ENCODE measurements at regions not wholly inside any gene's neighbourhood (a gene's known extent, or its start where the extent isn't known, plus 50 kb on each side); places are given as distances from the start of the nearest gene placed in this dataset.

- DNase-seq (ENCODE audit: low read depth, low spot score) (no peak), ATAC-seq (no peak)
- intact Hi-C loops (cut with micrococcal nuclease; ENCODE audit: unreplicated experiment) (no loop called here), in situ Hi-C loops (cut with HindIII; ENCODE audit: low pct_unique_long_range_greater_than_20kb, low sequenced_read_pairs) (no loop called here)
- TF ChIP-seq, protein P1, sequence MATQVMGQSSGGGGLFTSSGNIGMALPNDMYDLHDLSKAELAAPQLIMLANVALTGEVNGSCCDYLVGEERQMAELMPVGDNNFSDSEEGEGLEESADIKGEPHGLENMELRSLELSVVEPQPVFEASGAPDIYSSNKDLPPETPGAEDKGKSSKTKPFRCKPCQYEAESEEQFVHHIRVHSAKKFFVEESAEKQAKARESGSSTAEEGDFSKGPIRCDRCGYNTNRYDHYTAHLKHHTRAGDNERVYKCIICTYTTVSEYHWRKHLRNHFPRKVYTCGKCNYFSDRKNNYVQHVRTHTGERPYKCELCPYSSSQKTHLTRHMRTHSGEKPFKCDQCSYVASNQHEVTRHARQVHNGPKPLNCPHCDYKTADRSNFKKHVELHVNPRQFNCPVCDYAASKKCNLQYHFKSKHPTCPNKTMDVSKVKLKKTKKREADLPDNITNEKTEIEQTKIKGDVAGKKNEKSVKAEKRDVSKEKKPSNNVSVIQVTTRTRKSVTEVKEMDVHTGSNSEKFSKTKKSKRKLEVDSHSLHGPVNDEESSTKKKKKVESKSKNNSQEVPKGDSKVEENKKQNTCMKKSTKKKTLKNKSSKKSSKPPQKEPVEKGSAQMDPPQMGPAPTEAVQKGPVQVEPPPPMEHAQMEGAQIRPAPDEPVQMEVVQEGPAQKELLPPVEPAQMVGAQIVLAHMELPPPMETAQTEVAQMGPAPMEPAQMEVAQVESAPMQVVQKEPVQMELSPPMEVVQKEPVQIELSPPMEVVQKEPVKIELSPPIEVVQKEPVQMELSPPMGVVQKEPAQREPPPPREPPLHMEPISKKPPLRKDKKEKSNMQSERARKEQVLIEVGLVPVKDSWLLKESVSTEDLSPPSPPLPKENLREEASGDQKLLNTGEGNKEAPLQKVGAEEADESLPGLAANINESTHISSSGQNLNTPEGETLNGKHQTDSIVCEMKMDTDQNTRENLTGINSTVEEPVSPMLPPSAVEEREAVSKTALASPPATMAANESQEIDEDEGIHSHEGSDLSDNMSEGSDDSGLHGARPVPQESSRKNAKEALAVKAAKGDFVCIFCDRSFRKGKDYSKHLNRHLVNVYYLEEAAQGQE (IDR thresholded peaks at IDR 0.05; ENCODE audit: insufficient read depth in 1 of 2, low read depth in 2 of 2, low read length in 1 of 2), result no peak
- TF ChIP-seq TCF7L2 (IDR thresholded peaks at IDR 0.05; ENCODE audit: low read depth, low read length) (no peak), SIN3A (IDR thresholded peaks at IDR 0.05; ENCODE audit: borderline replicate concordance, insufficient read depth, low read depth, low read length) (no peak), POLR2AphosphoS5 (IDR thresholded peaks at IDR 0.05; ENCODE audit: low read depth, low read length) (no peak)
- TF ChIP-seq, protein P2, sequence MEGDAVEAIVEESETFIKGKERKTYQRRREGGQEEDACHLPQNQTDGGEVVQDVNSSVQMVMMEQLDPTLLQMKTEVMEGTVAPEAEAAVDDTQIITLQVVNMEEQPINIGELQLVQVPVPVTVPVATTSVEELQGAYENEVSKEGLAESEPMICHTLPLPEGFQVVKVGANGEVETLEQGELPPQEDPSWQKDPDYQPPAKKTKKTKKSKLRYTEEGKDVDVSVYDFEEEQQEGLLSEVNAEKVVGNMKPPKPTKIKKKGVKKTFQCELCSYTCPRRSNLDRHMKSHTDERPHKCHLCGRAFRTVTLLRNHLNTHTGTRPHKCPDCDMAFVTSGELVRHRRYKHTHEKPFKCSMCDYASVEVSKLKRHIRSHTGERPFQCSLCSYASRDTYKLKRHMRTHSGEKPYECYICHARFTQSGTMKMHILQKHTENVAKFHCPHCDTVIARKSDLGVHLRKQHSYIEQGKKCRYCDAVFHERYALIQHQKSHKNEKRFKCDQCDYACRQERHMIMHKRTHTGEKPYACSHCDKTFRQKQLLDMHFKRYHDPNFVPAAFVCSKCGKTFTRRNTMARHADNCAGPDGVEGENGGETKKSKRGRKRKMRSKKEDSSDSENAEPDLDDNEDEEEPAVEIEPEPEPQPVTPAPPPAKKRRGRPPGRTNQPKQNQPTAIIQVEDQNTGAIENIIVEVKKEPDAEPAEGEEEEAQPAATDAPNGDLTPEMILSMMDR (IDR thresholded peaks at IDR 0.05), result no peak
- no TSS peak for BruUV-seq (replicated peaks)
- no peaks in the 10 kb centered on the region for H3K4me1 ChIP-seq (ENCODE audit: control insufficient read depth, insufficient read depth, low read length)
- no peaks in the 10 kb centered on the region for H3K36me3 ChIP-seq (ENCODE audit: control insufficient read depth, insufficient read depth, low read length)
- POLR2A ChIA-PET, result no interaction called here
- no peaks in the 10 kb centered on the region for H3K9me3 ChIP-seq (ENCODE audit: control insufficient read depth, insufficient read depth, low read depth, low read length)
- no peak overlapping the region for H3K4me3 ChIP-seq (ENCODE audit: low read depth in 2 of 2, low read length in 2 of 2)
- CTCF ChIA-PET, result no interaction called here
- no peaks in the 10 kb centered on the region for H3K27me3 ChIP-seq (ENCODE audit: control insufficient read depth, insufficient read depth, low read length)
- H3K27ac ChIP-seq (ENCODE audit: low read length), result no peak overlapping the region
Measured at GRCh38 chr20:20950620-20951019, 155.5 kb downstream of the LINC00237 start.

DNA sequence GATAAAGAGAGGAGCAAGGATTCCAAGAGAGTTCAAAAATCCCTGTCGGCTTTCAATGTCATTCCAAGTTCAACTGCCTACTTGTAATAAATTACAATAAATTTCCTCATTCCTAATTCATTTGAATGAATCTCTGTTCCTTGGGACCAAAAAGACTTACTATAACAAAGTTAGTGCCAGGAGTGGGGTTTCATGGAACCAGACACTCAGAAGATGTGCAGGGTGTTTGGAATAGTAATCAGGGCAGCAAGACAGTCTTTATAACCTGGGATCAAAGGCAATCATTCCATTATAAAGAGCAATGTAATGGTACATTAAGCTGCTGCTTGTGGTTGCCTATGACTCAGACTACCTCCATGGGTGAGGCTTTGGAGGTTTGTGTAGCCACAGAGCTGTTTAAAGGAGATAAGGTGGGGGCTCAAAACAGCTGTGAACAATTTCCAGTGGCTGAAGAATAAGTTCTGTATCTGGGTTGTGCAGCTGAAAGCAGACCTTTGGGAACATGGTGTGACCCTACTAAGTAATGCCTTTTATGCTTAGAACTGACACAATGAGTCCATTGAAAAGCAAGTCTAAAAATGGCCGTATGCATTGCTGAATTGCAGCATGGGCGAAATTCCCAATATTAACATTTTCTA lies 159.9 kb downstream of the LINC00237 start:
- intact Hi-C loops (cut with micrococcal nuclease; ENCODE audit: unreplicated experiment), result no loop called here
- no peaks in the 10 kb centered on the region for H3K36me3 ChIP-seq (ENCODE audit: control insufficient read depth, insufficient read depth, low read length)
- in situ Hi-C loops (cut with HindIII; ENCODE audit: low pct_unique_long_range_greater_than_20kb, low sequenced_read_pairs), result no loop called here
- H3K27ac ChIP-seq (ENCODE audit: low read length), result no peak overlapping the region
- no peaks in the 10 kb centered on the region for H3K27me3 ChIP-seq (ENCODE audit: control insufficient read depth, insufficient read depth, low read length)
- H3K4me1 ChIP-seq (ENCODE audit: control insufficient read depth, insufficient read depth, low read length), result no peaks in the 10 kb centered on the region
- H3K9me3 ChIP-seq (ENCODE audit: control insufficient read depth, insufficient read depth, low read depth, low read length), result no peaks in the 10 kb centered on the region
- DNase-seq (ENCODE audit: low read depth, low spot score), result no peak
- no peak for TF ChIP-seq SIN3A (IDR thresholded peaks at IDR 0.05; ENCODE audit: borderline replicate concordance, insufficient read depth, low read depth, low read length)
- no peak for TF ChIP-seq POLR2AphosphoS5 (IDR thresholded peaks at IDR 0.05; ENCODE audit: low read depth, low read length)
- TF ChIP-seq, protein P2 (IDR thresholded peaks at IDR 0.05), result no peak
- POLR2A ChIA-PET, result no interaction called here
- no TSS peak for BruUV-seq (replicated peaks)
- no peak for ATAC-seq
- CTCF ChIA-PET, result no interaction called here
- no peak overlapping the region for H3K4me3 ChIP-seq (ENCODE audit: low read depth in 2 of 2, low read length in 2 of 2)
